Suprapubic skin (tissue), 4 donors: ENCODE measurements at regions not wholly inside any gene's neighbourhood (a gene's known extent, or its start where the extent isn't known, plus 50 kb on each side); places are given as distances from the start of the nearest gene placed in this dataset.

Source experiments
- DNase-seq, 2 donors: peaks; one replicate each; pipeline ENCODE4 v3.0.0-alpha.2; 2019; ENCODE audit warnings: low spot score in 2 of 2
- H3K27ac ChIP-seq: fragments of 200-600 bp; sonication (generic); one replicate; pipeline ENCODE4 v1.5.1; 2019
- H3K27me3 ChIP-seq: fragments of 200-600 bp; sonication (generic); one replicate; pipeline ENCODE4 v1.5.1; 2019
- H3K36me3 ChIP-seq: fragments of 200-600 bp; sonication (generic); one replicate; pipeline ENCODE4 v1.5.1; 2019
- H3K4me1 ChIP-seq: fragments of 200-600 bp; sonication (generic); one replicate; pipeline ENCODE4 v1.5.1; 2019
- H3K4me3 ChIP-seq: fragments of 200-600 bp; sonication (generic); one replicate; pipeline ENCODE4 v1.5.1; 2019; ENCODE audit warnings: mild to moderate bottlenecking
- H3K9me3 ChIP-seq: fragments of 200-600 bp; sonication (generic); one replicate; pipeline ENCODE4 v1.5.1; 2019
- CTCF ChIP-seq, 2 donors: fragments of 200-600 bp in 1 of 2; fragments of 450-650 bp in 1 of 2; sonication (generic) in 1 of 2; IDR thresholded peaks; one replicate each; pipeline ENCODE4 v1.5.1; 2016 to 2019; ENCODE audit warnings: antibody characterized with exemption in 2 of 2, mild to moderate bottlenecking in 1 of 2, moderate library complexity in 1 of 2
- EP300 ChIP-seq: sonication (generic); formaldehyde crosslinking; IDR thresholded peaks from one replicate; pipeline ENCODE4 v1.6.1; 2017; ENCODE audit warnings: antibody characterized with exemption
- POLR2A ChIP-seq, 2 donors: fragments of 450-650 bp; IDR thresholded peaks; one replicate each; pipeline ENCODE4 v1.6.1; 2017; ENCODE audit warnings: antibody characterized with exemption in 2 of 2, mild to moderate bottlenecking in 2 of 2, moderate library complexity in 2 of 2
- POLR2AphosphoS5 ChIP-seq, 3 donors: sonication (generic); formaldehyde crosslinking; IDR thresholded peaks; one replicate each; pipeline ENCODE4 v1.6.1; 2017; ENCODE audit warnings: antibody characterized with exemption in 3 of 3
- WGBS: methylation state at CpG from one replicate; pipeline ENCODE4 v1.1.5; 2018; 5-methylcytosine and 5-hydroxymethylcytosine counted together

- Histone ChIP-seq H3K27ac (no peak overlapping the region), H3K36me3 (no peaks in the 10 kb centered on the region), H3K4me1 (peaks cover 9% of the 10 kb centered on the region), H3K4me3 (no peak overlapping the region), H3K9me3 (peaks cover 2% of the 10 kb centered on the region), H3K27me3 (no peaks in the 10 kb centered on the region)
- TF ChIP-seq POLR2AphosphoS5 (IDR thresholded peaks at IDR 0.05) (no peak), EP300 (no peak), CTCF (IDR thresholded peaks at IDR 0.05) (no peak), POLR2A (IDR thresholded peaks at IDR 0.05) (no peak)
- DNase-seq = no peak
- WGBS = 87% methylated on average over 7 of the region's 7 CpGs
Measured at GRCh38 chr9:81370650-81371049, 318.7 kb downstream of the TLE1 start.

GRCh38 chr9:81370096-81370495 is 319.3 kb downstream of the TLE1 start:
- Histone ChIP-seq H3K9me3 (peaks cover 8% of the 10 kb centered on the region), H3K4me1 (peaks cover 9% of the 10 kb centered on the region), H3K27me3 (no peaks in the 10 kb centered on the region), H3K4me3 (no peak overlapping the region), H3K27ac (no peak overlapping the region), H3K36me3 (no peaks in the 10 kb centered on the region)
- no peak for DNase-seq
- TF ChIP-seq POLR2A (IDR thresholded peaks at IDR 0.05) = no peak
- TF ChIP-seq POLR2AphosphoS5 (IDR thresholded peaks at IDR 0.05) = no peak
- TF ChIP-seq EP300 = no peak
- TF ChIP-seq CTCF (IDR thresholded peaks at IDR 0.05) = no peak
- 50% methylated on average over 3 of the region's 3 CpGs for WGBS

GRCh38 chr9:81369121-81369520 is 320.2 kb downstream of the TLE1 start:
- Histone ChIP-seq H3K27ac (no peak overlapping the region), H3K4me3 (no peak overlapping the region), H3K36me3 (no peaks in the 10 kb centered on the region), H3K4me1 (peaks cover 9% of the 10 kb centered on the region), H3K9me3 (peaks cover 8% of the 10 kb centered on the region), H3K27me3 (no peaks in the 10 kb centered on the region)
- no peak for TF ChIP-seq POLR2AphosphoS5 (IDR thresholded peaks at IDR 0.05)
- WGBS = 92% methylated on average over 1 of the region's 1 CpG
- no peak for DNase-seq

GRCh38 chr9:81363916-81364480 is 325.3 kb downstream of the TLE1 start:
- H3K36me3 ChIP-seq = no peaks in the 10 kb centered on the region
- no peak for DNase-seq

GRCh38 chr9:81361296-81361695 is 328.1 kb downstream of the TLE1 start:
- TF ChIP-seq POLR2A (IDR thresholded peaks at IDR 0.05) (no peak), POLR2AphosphoS5 (IDR thresholded peaks at IDR 0.05) (no peak), EP300 (no peak), CTCF (IDR thresholded peaks at IDR 0.05) (no peak)
- DNase-seq = no peak
- Histone ChIP-seq H3K4me3 (no peak overlapping the region), H3K36me3 (no peaks in the 10 kb centered on the region), H3K27ac (no peak overlapping the region), H3K27me3 (no peaks in the 10 kb centered on the region), H3K4me1 (no peaks in the 10 kb centered on the region), H3K9me3 (peaks cover 8% of the 10 kb centered on the region)
- WGBS = 83% methylated on average over 2 of the region's 2 CpGs

More at GRCh38 chr9:81363916-81364480, 325.3 kb downstream of the TLE1 start:
- no peak for TF ChIP-seq EP300
- TF ChIP-seq POLR2A (IDR thresholded peaks at IDR 0.05) = no peak
- TF ChIP-seq CTCF (IDR thresholded peaks at IDR 0.05) = no peak
- TF ChIP-seq POLR2AphosphoS5 (IDR thresholded peaks at IDR 0.05) = no peak
- Histone ChIP-seq H3K4me3 (no peak overlapping the region), H3K27me3 (no peaks in the 10 kb centered on the region), H3K9me3 (peaks cover 8% of the 10 kb centered on the region), H3K4me1 (no peaks in the 10 kb centered on the region), H3K27ac (no peak overlapping the region)
- WGBS = 86% methylated on average over 6 of the region's 6 CpGs

GRCh38 chr9:81351166-81351565 is 338.2 kb downstream of the TLE1 start:
- H3K27me3 ChIP-seq = no peaks in the 10 kb centered on the region
- no peaks in the 10 kb centered on the region for H3K36me3 ChIP-seq
- DNase-seq = no peak
- TF ChIP-seq EP300 (no peak), POLR2AphosphoS5 (IDR thresholded peaks at IDR 0.05) (no peak), POLR2A (IDR thresholded peaks at IDR 0.05) (no peak), CTCF (IDR thresholded peaks at IDR 0.05) (no peak)
- H3K9me3 ChIP-seq = no peaks in the 10 kb centered on the region
- H3K27ac ChIP-seq = no peak overlapping the region
- H3K4me3 ChIP-seq = no peak overlapping the region
- no peaks in the 10 kb centered on the region for H3K4me1 ChIP-seq
- 75% methylated on average over 2 of the region's 2 CpGs for WGBS
